ENCODE measurements at regions not wholly inside any gene's neighbourhood (a gene's known extent, or its start where the extent isn't known, plus 50 kb on each side); places are given as distances from the start of the nearest gene placed in this dataset.

- TF ChIP-seq ZFX (IDR thresholded peaks at IDR 0.05) (no peak), CTCF (conservative IDR thresholded peaks at IDR 0.05) (no peak)
- no peak overlapping the region for H3K27ac ChIP-seq
Observed at GRCh38 chrX:34377645-34378044, 245.5 kb upstream of the FAM47A start.

- no peak for TF ChIP-seq ZFX (IDR thresholded peaks at IDR 0.05)
- TF ChIP-seq CTCF (conservative IDR thresholded peaks at IDR 0.05) = no peak
- H3K27ac ChIP-seq = no peak overlapping the region
Observed at GRCh38 chrX:34371754-34372153, 239.6 kb upstream of the FAM47A start.

- no peak overlapping the region for H3K27ac ChIP-seq
- no peak for TF ChIP-seq ZFX (IDR thresholded peaks at IDR 0.05)
- TF ChIP-seq CTCF (conservative IDR thresholded peaks at IDR 0.05) = peak; percentile 74
Observed at GRCh38 chrX:34365471-34365870, 233.4 kb upstream of the FAM47A start.

- no peak overlapping the region for H3K27ac ChIP-seq
- TF ChIP-seq CTCF (conservative IDR thresholded peaks at IDR 0.05) = no peak
Observed at GRCh38 chrX:34350561-34351335, 218.6 kb upstream of the FAM47A start.

GRCh38 chrX:34343001-34343400 is 210.9 kb upstream of the FAM47A start:
- H3K27ac ChIP-seq = no peak overlapping the region
- TF ChIP-seq CTCF (conservative IDR thresholded peaks at IDR 0.05) (no peak), ZFX (IDR thresholded peaks at IDR 0.05) (no peak)

- no peak overlapping the region for H3K27ac ChIP-seq
- TF ChIP-seq CTCF (conservative IDR thresholded peaks at IDR 0.05) = no peak
- no peak for TF ChIP-seq ZFX (IDR thresholded peaks at IDR 0.05)
Observed at GRCh38 chrX:34341814-34342213, 209.7 kb upstream of the FAM47A start.

- no peak for TF ChIP-seq ZFX (IDR thresholded peaks at IDR 0.05)
- TF ChIP-seq CTCF (conservative IDR thresholded peaks at IDR 0.05) = peak; percentile 35
- H3K27ac ChIP-seq = no peak overlapping the region
Observed at GRCh38 chrX:34341258-34341657, 209.1 kb upstream of the FAM47A start.

Measured in C4-2B (cell line).